Suprapubic skin (tissue), 3 donors: ENCODE measurements at regions not wholly inside any gene's neighbourhood (a gene's known extent, or its start where the extent isn't known, plus 50 kb on each side); places are given as distances from the start of the nearest gene placed in this dataset.

ENCODE experiments used
- POLR2A ChIP-seq, 2 donors: fragments of 450-650 bp; IDR thresholded peaks; one replicate each; pipeline ENCODE4 v1.6.1; 2017; ENCODE audit warnings: antibody characterized with exemption in 2 of 2, mild to moderate bottlenecking in 2 of 2, moderate library complexity in 2 of 2
- TF ChIP-seq, protein P1 (sequence below), 2 donors: fragments of 200-600 bp in 1 of 2; fragments of 450-650 bp in 1 of 2; sonication (generic) in 1 of 2; IDR thresholded peaks; one replicate each; pipeline ENCODE4 v1.5.1; 2016 to 2019; ENCODE audit warnings: antibody characterized with exemption in 2 of 2, mild to moderate bottlenecking in 1 of 2, moderate library complexity in 1 of 2

DNA sequence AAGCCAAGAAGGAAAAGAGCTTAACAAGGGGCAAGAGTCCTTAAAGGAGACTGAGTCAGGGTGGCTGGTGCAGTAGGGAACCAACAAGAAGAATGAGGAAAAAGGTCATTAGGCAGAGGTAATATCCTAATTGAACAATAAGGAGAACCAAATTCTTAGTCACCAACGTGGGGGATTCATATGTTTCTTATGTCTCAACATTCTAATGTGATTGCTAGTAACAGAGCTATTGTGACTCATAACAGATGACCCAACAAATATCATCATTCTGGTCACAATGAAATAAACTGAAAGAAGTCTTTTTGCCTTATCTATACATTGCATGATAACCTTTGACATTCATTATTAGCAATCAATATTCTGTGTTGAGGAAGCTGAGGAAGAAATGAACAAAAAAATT is 101.6 kb downstream of the RAP2A start:
- TF ChIP-seq, protein P1, sequence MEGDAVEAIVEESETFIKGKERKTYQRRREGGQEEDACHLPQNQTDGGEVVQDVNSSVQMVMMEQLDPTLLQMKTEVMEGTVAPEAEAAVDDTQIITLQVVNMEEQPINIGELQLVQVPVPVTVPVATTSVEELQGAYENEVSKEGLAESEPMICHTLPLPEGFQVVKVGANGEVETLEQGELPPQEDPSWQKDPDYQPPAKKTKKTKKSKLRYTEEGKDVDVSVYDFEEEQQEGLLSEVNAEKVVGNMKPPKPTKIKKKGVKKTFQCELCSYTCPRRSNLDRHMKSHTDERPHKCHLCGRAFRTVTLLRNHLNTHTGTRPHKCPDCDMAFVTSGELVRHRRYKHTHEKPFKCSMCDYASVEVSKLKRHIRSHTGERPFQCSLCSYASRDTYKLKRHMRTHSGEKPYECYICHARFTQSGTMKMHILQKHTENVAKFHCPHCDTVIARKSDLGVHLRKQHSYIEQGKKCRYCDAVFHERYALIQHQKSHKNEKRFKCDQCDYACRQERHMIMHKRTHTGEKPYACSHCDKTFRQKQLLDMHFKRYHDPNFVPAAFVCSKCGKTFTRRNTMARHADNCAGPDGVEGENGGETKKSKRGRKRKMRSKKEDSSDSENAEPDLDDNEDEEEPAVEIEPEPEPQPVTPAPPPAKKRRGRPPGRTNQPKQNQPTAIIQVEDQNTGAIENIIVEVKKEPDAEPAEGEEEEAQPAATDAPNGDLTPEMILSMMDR (IDR thresholded peaks at IDR 0.05) = no peak
- no peak for TF ChIP-seq POLR2A (IDR thresholded peaks at IDR 0.05)
